Loucy (cell line): ENCODE measurements at regions not wholly inside any gene's neighbourhood (a gene's known extent, or its start where the extent isn't known, plus 50 kb on each side); places are given as distances from the start of the nearest gene placed in this dataset.

Experiments
- EZH2phosphoT487 ChIP-seq: fragments of 200-600 bp; IDR thresholded peaks from 2 replicates; pipeline ENCODE4 v1.6.1; 2018; ENCODE audit warnings: antibody characterized with exemption, mild to moderate bottlenecking, moderate library complexity, borderline replicate concordance
- TF ChIP-seq, protein P1 (sequence below): fragments of 200-600 bp; sonication (generic); conservative IDR thresholded peaks from 2 replicates; pipeline ENCODE4 v1.5.1; 2014; ENCODE audit warnings: mild to moderate bottlenecking, antibody characterized with exemption, low read length

DNA sequence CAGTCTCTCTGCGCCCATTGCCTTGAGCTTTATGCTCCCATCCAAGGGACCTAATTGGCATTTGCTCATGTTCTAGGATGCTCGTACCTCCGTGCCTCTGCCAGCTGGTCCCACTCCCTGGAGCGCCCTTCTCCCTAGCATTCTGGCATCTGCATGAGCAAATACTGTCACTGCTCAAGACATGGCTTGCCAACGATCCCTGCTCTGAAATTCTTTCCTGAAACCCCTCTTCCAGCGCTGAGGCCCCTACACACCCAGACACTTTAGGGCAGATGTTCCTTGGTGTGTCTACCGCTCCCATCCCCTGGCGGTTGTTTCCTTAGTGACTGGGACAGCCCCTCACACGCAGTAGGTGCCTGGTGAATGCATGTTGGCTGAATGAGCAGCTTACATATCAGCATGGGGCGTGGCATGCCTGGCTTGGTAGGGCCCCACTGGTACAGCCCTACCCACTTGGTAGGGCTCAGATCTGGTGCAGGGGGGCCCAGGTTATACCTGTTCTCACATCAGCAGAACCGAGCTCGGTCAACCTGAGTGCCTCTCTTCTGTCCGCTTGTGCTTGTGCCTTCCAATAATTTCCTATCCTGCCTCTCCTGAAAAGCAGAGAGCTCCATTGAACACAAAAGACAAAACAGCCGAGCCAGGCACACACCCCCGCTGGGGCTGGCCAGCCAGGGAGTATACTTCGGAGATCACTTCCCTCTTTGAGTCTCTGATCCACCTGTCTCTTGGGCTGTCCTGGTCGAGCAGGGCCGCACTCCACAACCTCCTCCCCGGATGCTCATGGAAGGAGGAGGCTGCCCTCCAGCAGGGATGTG lies 59.2 kb downstream of the INHBB start:
- TF ChIP-seq, protein P1, sequence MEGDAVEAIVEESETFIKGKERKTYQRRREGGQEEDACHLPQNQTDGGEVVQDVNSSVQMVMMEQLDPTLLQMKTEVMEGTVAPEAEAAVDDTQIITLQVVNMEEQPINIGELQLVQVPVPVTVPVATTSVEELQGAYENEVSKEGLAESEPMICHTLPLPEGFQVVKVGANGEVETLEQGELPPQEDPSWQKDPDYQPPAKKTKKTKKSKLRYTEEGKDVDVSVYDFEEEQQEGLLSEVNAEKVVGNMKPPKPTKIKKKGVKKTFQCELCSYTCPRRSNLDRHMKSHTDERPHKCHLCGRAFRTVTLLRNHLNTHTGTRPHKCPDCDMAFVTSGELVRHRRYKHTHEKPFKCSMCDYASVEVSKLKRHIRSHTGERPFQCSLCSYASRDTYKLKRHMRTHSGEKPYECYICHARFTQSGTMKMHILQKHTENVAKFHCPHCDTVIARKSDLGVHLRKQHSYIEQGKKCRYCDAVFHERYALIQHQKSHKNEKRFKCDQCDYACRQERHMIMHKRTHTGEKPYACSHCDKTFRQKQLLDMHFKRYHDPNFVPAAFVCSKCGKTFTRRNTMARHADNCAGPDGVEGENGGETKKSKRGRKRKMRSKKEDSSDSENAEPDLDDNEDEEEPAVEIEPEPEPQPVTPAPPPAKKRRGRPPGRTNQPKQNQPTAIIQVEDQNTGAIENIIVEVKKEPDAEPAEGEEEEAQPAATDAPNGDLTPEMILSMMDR = no peak
- no peak for TF ChIP-seq EZH2phosphoT487
